IPS-20b (cell line): ENCODE measurements at regions not wholly inside any gene's neighbourhood (a gene's known extent, or its start where the extent isn't known, plus 50 kb on each side); places are given as distances from the start of the nearest gene placed in this dataset.

Source experiments
- H3K27ac ChIP-seq: one replicate; pipeline ENCODE4 v1.5.1; 2013; ENCODE audit warnings: low read length
- H3K27me3 ChIP-seq: 2 replicates; pipeline ENCODE4 v1.6.1; 2013; ENCODE audit warnings: mild to moderate bottlenecking, low read length, inconsistent platforms; ENCODE audit not compliant: insufficient read depth
- H3K36me3 ChIP-seq: 2 replicates; pipeline ENCODE4 v1.6.1; 2013; ENCODE audit warnings: low read depth, mild to moderate bottlenecking, inconsistent platforms, low read length, moderate library complexity; ENCODE audit not compliant: insufficient read depth
- H3K4me1 ChIP-seq: 2 replicates; pipeline ENCODE4 v1.6.1; 2013; ENCODE audit warnings: mild to moderate bottlenecking, control low read depth, inconsistent platforms, low read length, moderate library complexity; ENCODE audit not compliant: insufficient read depth
- H3K4me3 ChIP-seq: 2 replicates; pipeline ENCODE4 v1.5.1; 2013; ENCODE audit warnings: mild to moderate bottlenecking, low read length, inconsistent platforms
- H3K9ac ChIP-seq: 2 replicates; pipeline ENCODE4 v1.6.1; 2013; ENCODE audit warnings: low read depth, mild to moderate bottlenecking, inconsistent platforms, low read length, moderate library complexity
- H3K9me3 ChIP-seq: 2 replicates; pipeline ENCODE4 v1.6.1; 2013; ENCODE audit warnings: mild to moderate bottlenecking, low read depth, low read length, inconsistent platforms; ENCODE audit not compliant: insufficient read depth

- H3K4me3 ChIP-seq = no peak overlapping the region
- H3K27me3 ChIP-seq = peaks cover 5% of the 10 kb centered on the region; the same call in 1 of the 2 replicates
- no peaks in the 10 kb centered on the region for H3K36me3 ChIP-seq
- H3K9me3 ChIP-seq = no peaks in the 10 kb centered on the region
- H3K27ac ChIP-seq = no peak overlapping the region
- no peak overlapping the region for H3K9ac ChIP-seq
- no peaks in the 10 kb centered on the region for H3K4me1 ChIP-seq
These were observed 188.6 kb upstream of the ASIC2 start for GRCh38 chr17:33481652-33482051.

- H3K27me3 ChIP-seq = peaks cover 5% of the 10 kb centered on the region; the same call in 1 of the 2 replicates
- H3K4me3 ChIP-seq = no peak overlapping the region
- H3K4me1 ChIP-seq = no peaks in the 10 kb centered on the region
- no peaks in the 10 kb centered on the region for H3K9me3 ChIP-seq
- H3K36me3 ChIP-seq = no peaks in the 10 kb centered on the region
- no peak overlapping the region for H3K27ac ChIP-seq
- H3K9ac ChIP-seq = no peak overlapping the region
These were observed 189.5 kb upstream of the ASIC2 start for GRCh38 chr17:33482636-33483035.

- Histone ChIP-seq H3K9me3 (no peaks in the 10 kb centered on the region), H3K9ac (no peak overlapping the region), H3K4me3 (no peak overlapping the region), H3K27me3 (peaks cover 5% of the 10 kb centered on the region; the same call in 1 of the 2 replicates), H3K27ac (no peak overlapping the region), H3K4me1 (no peaks in the 10 kb centered on the region), H3K36me3 (no peaks in the 10 kb centered on the region)
These were observed 191.5 kb upstream of the ASIC2 start for GRCh38 chr17:33484559-33484958.

GRCh38 chr17:33486135-33486885, 193.2 kb upstream of the ASIC2 start:
- Histone ChIP-seq H3K4me1 (no peaks in the 10 kb centered on the region), H3K36me3 (no peaks in the 10 kb centered on the region), H3K9ac (no peak overlapping the region), H3K4me3 (no peak overlapping the region), H3K27ac (no peak overlapping the region), H3K9me3 (no peaks in the 10 kb centered on the region), H3K27me3 (no peaks in the 10 kb centered on the region)

- no peaks in the 10 kb centered on the region for H3K36me3 ChIP-seq
- H3K9me3 ChIP-seq = no peaks in the 10 kb centered on the region
- H3K27ac ChIP-seq = no peak overlapping the region
- no peaks in the 10 kb centered on the region for H3K4me1 ChIP-seq
- no peak overlapping the region for H3K9ac ChIP-seq
- no peaks in the 10 kb centered on the region for H3K27me3 ChIP-seq
- no peak overlapping the region for H3K4me3 ChIP-seq
These were observed 194.2 kb upstream of the ASIC2 start for GRCh38 chr17:33487187-33487879.

- H3K36me3 ChIP-seq = no peaks in the 10 kb centered on the region
These were observed 198.9 kb upstream of the ASIC2 start for GRCh38 chr17:33491871-33492481.

GRCh38 chr17:33492731-33493265, 199.7 kb upstream of the ASIC2 start:
- H3K9ac ChIP-seq = no peak overlapping the region
- no peaks in the 10 kb centered on the region for H3K9me3 ChIP-seq
- no peaks in the 10 kb centered on the region for H3K27me3 ChIP-seq
- H3K36me3 ChIP-seq = no peaks in the 10 kb centered on the region
- no peaks in the 10 kb centered on the region for H3K4me1 ChIP-seq
- H3K4me3 ChIP-seq = no peak overlapping the region
- no peak overlapping the region for H3K27ac ChIP-seq

More at GRCh38 chr17:33491871-33492481, 198.9 kb upstream of the ASIC2 start:
- Histone ChIP-seq H3K27ac (no peak overlapping the region), H3K9ac (no peak overlapping the region), H3K4me1 (no peaks in the 10 kb centered on the region), H3K4me3 (no peak overlapping the region), H3K27me3 (no peaks in the 10 kb centered on the region), H3K9me3 (no peaks in the 10 kb centered on the region)

- H3K27me3 ChIP-seq = no peaks in the 10 kb centered on the region
- H3K9ac ChIP-seq = no peak overlapping the region
- no peak overlapping the region for H3K4me3 ChIP-seq
- H3K27ac ChIP-seq = no peak overlapping the region
- H3K9me3 ChIP-seq = no peaks in the 10 kb centered on the region
- no peaks in the 10 kb centered on the region for H3K36me3 ChIP-seq
- H3K4me1 ChIP-seq = no peaks in the 10 kb centered on the region
These were observed 200.5 kb upstream of the ASIC2 start for GRCh38 chr17:33493566-33493965.

GRCh38 chr17:33494151-33494550, 201.1 kb upstream of the ASIC2 start:
- Histone ChIP-seq H3K9me3 (no peaks in the 10 kb centered on the region), H3K36me3 (no peaks in the 10 kb centered on the region), H3K4me1 (no peaks in the 10 kb centered on the region), H3K9ac (no peak overlapping the region), H3K27me3 (no peaks in the 10 kb centered on the region), H3K27ac (no peak overlapping the region), H3K4me3 (no peak overlapping the region)

GRCh38 chr17:33497623-33498022, 204.5 kb upstream of the ASIC2 start:
- H3K4me3 ChIP-seq = no peak overlapping the region
- no peak overlapping the region for H3K9ac ChIP-seq
- no peaks in the 10 kb centered on the region for H3K9me3 ChIP-seq
- no peaks in the 10 kb centered on the region for H3K27me3 ChIP-seq
- H3K27ac ChIP-seq = no peak overlapping the region
- no peaks in the 10 kb centered on the region for H3K4me1 ChIP-seq
- no peaks in the 10 kb centered on the region for H3K36me3 ChIP-seq

GRCh38 chr17:33498069-33498468, 205.0 kb upstream of the ASIC2 start:
- Histone ChIP-seq H3K36me3 (no peaks in the 10 kb centered on the region), H3K9ac (no peak overlapping the region), H3K4me1 (no peaks in the 10 kb centered on the region), H3K27ac (no peak overlapping the region), H3K27me3 (no peaks in the 10 kb centered on the region), H3K9me3 (no peaks in the 10 kb centered on the region), H3K4me3 (no peak overlapping the region)
